TTC549 (cell line): ENCODE measurements at regions not wholly inside any gene's neighbourhood (a gene's known extent, or its start where the extent isn't known, plus 50 kb on each side); places are given as distances from the start of the nearest gene placed in this dataset.

Experiments used
- FAIRE-seq: peaks from 2 replicates; lab custom pipeline; 2012; peaks lifted over from hg19 to GRCh38; lab: Jason Lieb, UNC

- FAIRE-seq: no peak
These were observed 1037.3 kb downstream of the DIAPH3 start for GRCh38 chr13:59126474-59126873.

GRCh38 chr13:59133903-59134302 lies 1029.8 kb downstream of the DIAPH3 start:
- no peak for FAIRE-seq

- FAIRE-seq: no peak
These were observed 1019.0 kb downstream of the DIAPH3 start for GRCh38 chr13:59144700-59145099.

- FAIRE-seq: no peak
These were observed 1018.3 kb downstream of the DIAPH3 start for GRCh38 chr13:59145381-59145780.

- no peak for FAIRE-seq
These were observed 1006.5 kb downstream of the DIAPH3 start for GRCh38 chr13:59157181-59157580.

GRCh38 chr13:59166174-59166573 lies 997.6 kb downstream of the DIAPH3 start:
- no peak for FAIRE-seq

- FAIRE-seq: no peak
These were observed 991.7 kb downstream of the DIAPH3 start for GRCh38 chr13:59172076-59172475.

GRCh38 chr13:59176775-59177174 lies 987.0 kb downstream of the DIAPH3 start:
- no peak for FAIRE-seq

- no peak for FAIRE-seq
These were observed 985.4 kb downstream of the DIAPH3 start for GRCh38 chr13:59178344-59178743.

GRCh38 chr13:59182241-59182640 lies 981.5 kb downstream of the DIAPH3 start:
- FAIRE-seq: no peak

GRCh38 chr13:59197397-59197796 lies 966.3 kb downstream of the DIAPH3 start:
- FAIRE-seq: no peak

GRCh38 chr13:59201841-59202240 lies 961.9 kb downstream of the DIAPH3 start:
- FAIRE-seq: no peak

GRCh38 chr13:59203855-59204254 lies 959.9 kb downstream of the DIAPH3 start:
- FAIRE-seq: no peak

- no peak for FAIRE-seq
These were observed 958.2 kb downstream of the DIAPH3 start for GRCh38 chr13:59205501-59205900.

- no peak for FAIRE-seq
These were observed 955.1 kb downstream of the DIAPH3 start for GRCh38 chr13:59208405-59209195.

- no peak for FAIRE-seq
These were observed 953.2 kb downstream of the DIAPH3 start for GRCh38 chr13:59210543-59210942.

- no peak for FAIRE-seq
These were observed 952.1 kb downstream of the DIAPH3 start for GRCh38 chr13:59211606-59212005.

- no peak for FAIRE-seq
These were observed 934.3 kb downstream of the DIAPH3 start for GRCh38 chr13:59229401-59229800.

GRCh38 chr13:59229861-59230260 lies 933.9 kb downstream of the DIAPH3 start:
- FAIRE-seq: no peak

- no peak for FAIRE-seq
These were observed 933.1 kb downstream of the DIAPH3 start for GRCh38 chr13:59230484-59231264.

- no peak for FAIRE-seq
These were observed 927.3 kb downstream of the DIAPH3 start for GRCh38 chr13:59236309-59236919.

- FAIRE-seq: no peak
These were observed 926.8 kb downstream of the DIAPH3 start for GRCh38 chr13:59236944-59237343.

GRCh38 chr13:59247171-59247570 lies 916.6 kb downstream of the DIAPH3 start:
- FAIRE-seq: no peak
